GM19351 (cell line): ENCODE measurements at regions not wholly inside any gene's neighbourhood (a gene's known extent, or its start where the extent isn't known, plus 50 kb on each side); places are given as distances from the start of the nearest gene placed in this dataset.
"Not testable (repeated sequence)": the region's sequence is repeated elsewhere in the genome, so short reads cannot be mapped to it uniquely, and the experiment has no call there.

Experiments used
- ATAC-seq: cut with Tn5 transposase; IDR thresholded peaks from one replicate; pipeline ENCODE4 v1.9.1; 2021; ENCODE audit warnings: mild to moderate bottlenecking, moderate library complexity; ENCODE audit not compliant: unreplicated experiment

GRCh38 chr9:61817127-61817705 is 627.4 kb downstream of the SPATA31A7 start:
- ATAC-seq = not testable (repeated sequence)

- ATAC-seq = peak; percentile 67
Measured at GRCh38 chr9:61853624-61854259, 663.9 kb downstream of the SPATA31A7 start.

GRCh38 chr9:61854260-61854640 is 664.4 kb downstream of the SPATA31A7 start:
- ATAC-seq = not testable (repeated sequence)

- peak; percentile 68 for ATAC-seq
Measured at GRCh38 chr9:61856283-61856682, 666.4 kb downstream of the SPATA31A7 start.

GRCh38 chr9:61856858-61857453 is 667.1 kb downstream of the SPATA31A7 start:
- ATAC-seq = not testable (repeated sequence)

GRCh38 chr9:61857709-61858351 is 668.0 kb downstream of the SPATA31A7 start:
- ATAC-seq = peak; percentile 85

- ATAC-seq = not testable (repeated sequence)
Measured at GRCh38 chr9:61862431-61862971, 672.7 kb downstream of the SPATA31A7 start.

- ATAC-seq = not testable (repeated sequence)
Measured at GRCh38 chr9:61864463-61864862, 674.6 kb downstream of the SPATA31A7 start.

- ATAC-seq = not testable (repeated sequence)
Measured at GRCh38 chr9:61868965-61869364, 679.1 kb downstream of the SPATA31A7 start.

- not testable (repeated sequence) for ATAC-seq
Measured at GRCh38 chr9:61872329-61872728, 682.5 kb downstream of the SPATA31A7 start.
